ENCODE measurements at regions not wholly inside any gene's neighbourhood (a gene's known extent, or its start where the extent isn't known, plus 50 kb on each side); places are given as distances from the start of the nearest gene placed in this dataset.

DNA sequence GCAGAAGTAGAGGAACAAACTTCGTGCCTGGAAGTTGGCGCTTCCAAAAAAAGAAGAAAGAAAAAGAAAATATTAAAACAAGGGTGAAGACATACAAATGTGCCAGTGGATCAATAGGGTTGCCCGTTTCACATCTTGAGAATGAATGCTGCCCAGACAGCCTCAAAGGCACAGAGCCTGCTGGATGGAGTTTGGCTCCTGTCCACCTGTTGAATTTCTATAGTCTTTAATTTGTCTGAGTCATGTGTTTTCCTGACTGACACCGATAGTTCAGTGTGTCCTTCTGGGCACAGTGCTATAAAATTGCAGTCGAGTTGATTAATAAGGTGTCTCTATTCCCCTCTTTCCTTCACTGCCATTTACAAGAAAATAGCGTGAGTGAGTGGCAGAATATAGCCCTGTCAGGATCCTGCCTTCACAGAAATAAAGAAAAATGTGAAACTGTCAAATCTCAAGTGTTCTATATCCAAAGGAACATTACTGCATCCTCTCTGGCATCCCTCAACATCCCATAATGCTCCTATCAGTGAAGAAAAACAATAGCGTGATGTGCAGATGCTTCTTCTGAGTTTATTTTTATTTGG, 471.3 kb upstream of the AUTS2 start:
- TF ChIP-seq POLR2A (IDR thresholded peaks at IDR 0.05) (no peak), POLR2AphosphoS5 (IDR thresholded peaks at IDR 0.05) (no peak), EP300 (IDR thresholded peaks at IDR 0.05) (no peak)
- TF ChIP-seq, protein P1, sequence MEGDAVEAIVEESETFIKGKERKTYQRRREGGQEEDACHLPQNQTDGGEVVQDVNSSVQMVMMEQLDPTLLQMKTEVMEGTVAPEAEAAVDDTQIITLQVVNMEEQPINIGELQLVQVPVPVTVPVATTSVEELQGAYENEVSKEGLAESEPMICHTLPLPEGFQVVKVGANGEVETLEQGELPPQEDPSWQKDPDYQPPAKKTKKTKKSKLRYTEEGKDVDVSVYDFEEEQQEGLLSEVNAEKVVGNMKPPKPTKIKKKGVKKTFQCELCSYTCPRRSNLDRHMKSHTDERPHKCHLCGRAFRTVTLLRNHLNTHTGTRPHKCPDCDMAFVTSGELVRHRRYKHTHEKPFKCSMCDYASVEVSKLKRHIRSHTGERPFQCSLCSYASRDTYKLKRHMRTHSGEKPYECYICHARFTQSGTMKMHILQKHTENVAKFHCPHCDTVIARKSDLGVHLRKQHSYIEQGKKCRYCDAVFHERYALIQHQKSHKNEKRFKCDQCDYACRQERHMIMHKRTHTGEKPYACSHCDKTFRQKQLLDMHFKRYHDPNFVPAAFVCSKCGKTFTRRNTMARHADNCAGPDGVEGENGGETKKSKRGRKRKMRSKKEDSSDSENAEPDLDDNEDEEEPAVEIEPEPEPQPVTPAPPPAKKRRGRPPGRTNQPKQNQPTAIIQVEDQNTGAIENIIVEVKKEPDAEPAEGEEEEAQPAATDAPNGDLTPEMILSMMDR (IDR thresholded peaks at IDR 0.05), result no peak
